GM21528 (cell line): ENCODE measurements at regions not wholly inside any gene's neighbourhood (a gene's known extent, or its start where the extent isn't known, plus 50 kb on each side); places are given as distances from the start of the nearest gene placed in this dataset.

Experiments used
- ATAC-seq: cut with Tn5 transposase; IDR thresholded peaks from one replicate; pipeline ENCODE4 v1.9.1; 2021; ENCODE audit warnings: mild to moderate bottlenecking, moderate library complexity; ENCODE audit not compliant: unreplicated experiment, low FRiP score

GRCh38 chr2:204260162-204260877, 285.0 kb upstream of the PARD3B start:
- peak; percentile 70 for ATAC-seq

GRCh38 chr2:204260901-204261300, 284.4 kb upstream of the PARD3B start:
- no peak for ATAC-seq

GRCh38 chr2:204261846-204262245, 283.4 kb upstream of the PARD3B start:
- ATAC-seq, result no peak

- ATAC-seq, result no peak
Measured at GRCh38 chr2:204264085-204264553, 281.2 kb upstream of the PARD3B start.

- ATAC-seq, result no peak
Measured at GRCh38 chr2:204264621-204265140, 280.6 kb upstream of the PARD3B start.

GRCh38 chr2:204265681-204266181, 279.5 kb upstream of the PARD3B start:
- no peak for ATAC-seq

GRCh38 chr2:204268458-204268857, 276.8 kb upstream of the PARD3B start:
- no peak for ATAC-seq

- no peak for ATAC-seq
Measured at GRCh38 chr2:204268971-204269370, 276.3 kb upstream of the PARD3B start.

- ATAC-seq, result no peak
Measured at GRCh38 chr2:204272089-204272488, 273.2 kb upstream of the PARD3B start.

- no peak for ATAC-seq
Measured at GRCh38 chr2:204272610-204273287, 272.5 kb upstream of the PARD3B start.

GRCh38 chr2:204274429-204274828, 270.8 kb upstream of the PARD3B start:
- ATAC-seq, result no peak

- ATAC-seq, result no peak
Measured at GRCh38 chr2:204274991-204275390, 270.3 kb upstream of the PARD3B start.

- no peak for ATAC-seq
Measured at GRCh38 chr2:204277226-204277625, 268.0 kb upstream of the PARD3B start.

- no peak for ATAC-seq
Measured at GRCh38 chr2:204278454-204278853, 266.8 kb upstream of the PARD3B start.

GRCh38 chr2:204279819-204280218, 265.5 kb upstream of the PARD3B start:
- ATAC-seq, result no peak

GRCh38 chr2:204280262-204280668, 265.0 kb upstream of the PARD3B start:
- ATAC-seq, result no peak

GRCh38 chr2:204282081-204282480, 263.2 kb upstream of the PARD3B start:
- no peak for ATAC-seq

- ATAC-seq, result no peak
Measured at GRCh38 chr2:204282525-204282924, 262.8 kb upstream of the PARD3B start.

GRCh38 chr2:204289066-204289465, 256.2 kb upstream of the PARD3B start:
- ATAC-seq, result no peak

GRCh38 chr2:204292439-204292838, 252.8 kb upstream of the PARD3B start:
- no peak for ATAC-seq

- ATAC-seq, result no peak
Measured at GRCh38 chr2:204293884-204294747, 251.2 kb upstream of the PARD3B start.
